DOHH2 (cell line): ENCODE measurements at regions not wholly inside any gene's neighbourhood (a gene's known extent, or its start where the extent isn't known, plus 50 kb on each side); places are given as distances from the start of the nearest gene placed in this dataset.

Experiments used
- EZH2phosphoT487 ChIP-seq: fragments of 200-600 bp; sonication (generic); IDR thresholded peaks from 2 replicates; pipeline ENCODE4 v1.6.1; 2017; ENCODE audit warnings: borderline replicate concordance, mild to moderate bottlenecking, antibody characterized with exemption, low read length, moderate library complexity, mixed read lengths
- TF ChIP-seq, protein P1 (sequence below): fragments of 200-600 bp; sonication (generic); IDR thresholded peaks from one replicate; pipeline ENCODE4 v1.5.1; 2014; ENCODE audit warnings: antibody characterized with exemption, mild to moderate bottlenecking, low read depth, low read length; ENCODE audit not compliant: poor library complexity, severe bottlenecking

DNA sequence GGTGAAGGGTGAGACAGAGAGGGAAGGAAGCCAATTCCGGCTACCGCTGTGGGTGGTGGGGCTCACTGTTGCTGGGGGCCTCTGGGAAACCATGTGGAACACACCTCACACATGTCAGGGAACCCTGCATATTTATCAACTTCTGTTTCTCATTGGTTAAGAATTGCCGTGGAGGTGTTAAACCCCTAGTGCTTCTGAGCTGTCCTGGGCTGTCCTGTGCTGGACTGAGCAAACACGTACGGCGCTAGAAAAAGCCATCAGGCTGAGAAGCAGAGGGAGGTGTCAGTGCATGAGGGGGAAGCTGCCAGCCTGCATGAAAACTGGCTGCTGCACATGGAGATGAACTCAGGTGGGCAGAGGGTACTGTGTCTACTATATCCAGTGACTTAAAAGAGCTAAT, 103.9 kb upstream of the JAG1 start:
- TF ChIP-seq EZH2phosphoT487, result no peak
- TF ChIP-seq, protein P1, sequence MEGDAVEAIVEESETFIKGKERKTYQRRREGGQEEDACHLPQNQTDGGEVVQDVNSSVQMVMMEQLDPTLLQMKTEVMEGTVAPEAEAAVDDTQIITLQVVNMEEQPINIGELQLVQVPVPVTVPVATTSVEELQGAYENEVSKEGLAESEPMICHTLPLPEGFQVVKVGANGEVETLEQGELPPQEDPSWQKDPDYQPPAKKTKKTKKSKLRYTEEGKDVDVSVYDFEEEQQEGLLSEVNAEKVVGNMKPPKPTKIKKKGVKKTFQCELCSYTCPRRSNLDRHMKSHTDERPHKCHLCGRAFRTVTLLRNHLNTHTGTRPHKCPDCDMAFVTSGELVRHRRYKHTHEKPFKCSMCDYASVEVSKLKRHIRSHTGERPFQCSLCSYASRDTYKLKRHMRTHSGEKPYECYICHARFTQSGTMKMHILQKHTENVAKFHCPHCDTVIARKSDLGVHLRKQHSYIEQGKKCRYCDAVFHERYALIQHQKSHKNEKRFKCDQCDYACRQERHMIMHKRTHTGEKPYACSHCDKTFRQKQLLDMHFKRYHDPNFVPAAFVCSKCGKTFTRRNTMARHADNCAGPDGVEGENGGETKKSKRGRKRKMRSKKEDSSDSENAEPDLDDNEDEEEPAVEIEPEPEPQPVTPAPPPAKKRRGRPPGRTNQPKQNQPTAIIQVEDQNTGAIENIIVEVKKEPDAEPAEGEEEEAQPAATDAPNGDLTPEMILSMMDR, result no peak
